ENCODE measurements at regions not wholly inside any gene's neighbourhood (a gene's known extent, or its start where the extent isn't known, plus 50 kb on each side); places are given as distances from the start of the nearest gene placed in this dataset.

GRCh38 chr20:56808732-56809131, 179.6 kb downstream of the TFAP2C start:
- WGBS (ENCODE audit: low lambda C conversion rate, missing lambda C conversion rate): 57% methylated on average over 7 of the region's 8 CpGs

DNA sequence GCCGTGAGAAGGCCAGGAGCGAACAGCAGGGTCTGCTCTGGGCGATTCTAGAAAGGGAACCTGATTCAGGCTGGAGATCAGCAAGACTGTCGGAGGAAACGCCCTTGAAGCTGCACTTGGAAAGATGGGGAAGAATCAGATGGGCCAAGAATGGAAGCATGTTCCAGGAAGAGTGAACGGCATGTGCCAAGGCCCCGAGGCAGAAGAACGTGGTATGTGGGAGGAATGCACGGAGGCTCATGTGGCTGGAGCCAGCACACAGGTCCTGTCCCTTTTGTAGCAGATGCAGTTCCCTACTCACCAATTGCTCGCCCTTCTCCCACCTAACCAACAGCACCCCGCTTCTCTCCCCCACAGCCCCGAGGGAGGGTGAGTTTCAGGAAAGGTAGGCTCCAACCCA, 180.6 kb downstream of the TFAP2C start:
- no peaks in the 10 kb centered on the region for H3K36me3 ChIP-seq (replicated peaks; ENCODE audit: insufficient read depth, low read depth)
- no peaks in the 10 kb centered on the region for H4K20me1 ChIP-seq (ENCODE audit: insufficient read depth, poor library complexity, severe bottlenecking)
- H3K4me3 ChIP-seq: no peak overlapping the region
- H3K79me2 ChIP-seq: no peaks in the 10 kb centered on the region
- no peaks in the 10 kb centered on the region for H3K9me2 ChIP-seq (replicated peaks; ENCODE audit: insufficient read depth)
- H3K9me3 ChIP-seq (ENCODE audit: low read depth): no peaks in the 10 kb centered on the region
- no peak overlapping the region for H3K4me2 ChIP-seq
- no peak overlapping the region for H3K27ac ChIP-seq
- H2AFZ ChIP-seq: no peak overlapping the region
- H3K27me3 ChIP-seq: no peaks in the 10 kb centered on the region
- TF ChIP-seq CTCF (IDR thresholded peaks at IDR 0.05; ENCODE audit: poor library complexity) (no peak), EZH2 (IDR thresholded peaks at IDR 0.05; ENCODE audit: borderline replicate concordance) (no peak), EZH2phosphoT487 (IDR thresholded peaks at IDR 0.05; ENCODE audit: low read depth, severe bottlenecking, unreplicated experiment) (no peak)
- peaks cover 2% of the 10 kb centered on the region for H3K4me1 ChIP-seq (ENCODE audit: insufficient read depth)
- DNase-seq (ENCODE audit: low spot score): no peak
- WGBS (ENCODE audit: low lambda C conversion rate, missing lambda C conversion rate): 95% methylated on average over 12 of the region's 12 CpGs

More at GRCh38 chr20:56808732-56809131, 179.6 kb downstream of the TFAP2C start:
- H3K4me2 ChIP-seq: peak overlapping the region; percentile 46
- no peaks in the 10 kb centered on the region for H3K27me3 ChIP-seq
- H4K20me1 ChIP-seq (ENCODE audit: insufficient read depth, poor library complexity, severe bottlenecking): no peaks in the 10 kb centered on the region
- H3K4me1 ChIP-seq (ENCODE audit: insufficient read depth): peaks cover 2% of the 10 kb centered on the region
- TF ChIP-seq EZH2phosphoT487 (IDR thresholded peaks at IDR 0.05; ENCODE audit: low read depth, severe bottlenecking, unreplicated experiment): no peak
- TF ChIP-seq EZH2 (IDR thresholded peaks at IDR 0.05; ENCODE audit: borderline replicate concordance): no peak
- no peak for TF ChIP-seq CTCF (IDR thresholded peaks at IDR 0.05; ENCODE audit: poor library complexity)
- H3K4me3 ChIP-seq: no peak overlapping the region
- H3K9me3 ChIP-seq (ENCODE audit: low read depth): no peaks in the 10 kb centered on the region
- peak overlapping the region; percentile 63 for H3K27ac ChIP-seq
- no peaks in the 10 kb centered on the region for H3K79me2 ChIP-seq
- peak overlapping the region; percentile 25 for H2AFZ ChIP-seq
- no peaks in the 10 kb centered on the region for H3K36me3 ChIP-seq (replicated peaks; ENCODE audit: insufficient read depth, low read depth)
- DNase-seq (ENCODE audit: low spot score): no peak
- H3K9me2 ChIP-seq (replicated peaks; ENCODE audit: insufficient read depth): no peaks in the 10 kb centered on the region

DNA sequence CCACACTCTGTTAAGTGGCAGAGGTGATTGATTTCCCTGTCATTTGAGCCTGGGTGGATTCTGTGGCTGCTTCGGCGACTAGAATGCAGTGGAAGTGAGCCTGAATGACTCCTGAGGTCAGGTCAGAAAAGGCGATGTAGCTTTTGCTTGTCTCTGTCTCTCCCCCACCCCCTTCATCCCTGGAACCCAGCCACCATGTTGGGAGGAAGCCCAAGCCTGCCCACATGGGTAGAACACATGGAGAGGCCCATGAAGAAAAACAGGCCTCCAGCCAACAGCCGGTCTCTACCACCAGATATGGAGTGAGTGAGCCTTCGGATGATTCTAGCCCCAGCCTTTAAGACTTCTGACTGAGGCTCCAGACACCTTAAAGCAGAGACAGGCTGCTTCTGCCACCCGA, 181.0 kb downstream of the TFAP2C start:
- H3K79me2 ChIP-seq: no peaks in the 10 kb centered on the region
- H3K4me1 ChIP-seq (ENCODE audit: insufficient read depth): peaks cover 2% of the 10 kb centered on the region
- DNase-seq (ENCODE audit: low spot score): no peak
- no peaks in the 10 kb centered on the region for H3K9me3 ChIP-seq (ENCODE audit: low read depth)
- H2AFZ ChIP-seq: no peak overlapping the region
- TF ChIP-seq EZH2 (IDR thresholded peaks at IDR 0.05; ENCODE audit: borderline replicate concordance): no peak
- no peak for TF ChIP-seq CTCF (IDR thresholded peaks at IDR 0.05; ENCODE audit: poor library complexity)
- no peak for TF ChIP-seq EZH2phosphoT487 (IDR thresholded peaks at IDR 0.05; ENCODE audit: low read depth, severe bottlenecking, unreplicated experiment)
- H3K4me2 ChIP-seq: no peak overlapping the region
- no peak overlapping the region for H3K27ac ChIP-seq
- no peaks in the 10 kb centered on the region for H3K27me3 ChIP-seq
- WGBS (ENCODE audit: low lambda C conversion rate, missing lambda C conversion rate): 81% methylated on average over 6 of the region's 6 CpGs
- H3K4me3 ChIP-seq: no peak overlapping the region
- no peaks in the 10 kb centered on the region for H3K36me3 ChIP-seq (replicated peaks; ENCODE audit: insufficient read depth, low read depth)
- H3K9me2 ChIP-seq (replicated peaks; ENCODE audit: insufficient read depth): no peaks in the 10 kb centered on the region
- H4K20me1 ChIP-seq (ENCODE audit: insufficient read depth, poor library complexity, severe bottlenecking): no peaks in the 10 kb centered on the region

- no peaks in the 10 kb centered on the region for H3K36me3 ChIP-seq (replicated peaks; ENCODE audit: insufficient read depth, low read depth)
- no peak overlapping the region for H3K4me3 ChIP-seq
- H3K4me2 ChIP-seq: no peak overlapping the region
- H2AFZ ChIP-seq: no peak overlapping the region
- WGBS (ENCODE audit: low lambda C conversion rate, missing lambda C conversion rate): 55% methylated on average over 6 of the region's 6 CpGs
- no peaks in the 10 kb centered on the region for H3K9me2 ChIP-seq (replicated peaks; ENCODE audit: insufficient read depth)
- TF ChIP-seq EZH2phosphoT487 (IDR thresholded peaks at IDR 0.05; ENCODE audit: low read depth, severe bottlenecking, unreplicated experiment) (no peak), CTCF (IDR thresholded peaks at IDR 0.05; ENCODE audit: poor library complexity) (no peak)
- H3K79me2 ChIP-seq: no peaks in the 10 kb centered on the region
- H4K20me1 ChIP-seq (ENCODE audit: insufficient read depth, poor library complexity, severe bottlenecking): no peaks in the 10 kb centered on the region
- no peaks in the 10 kb centered on the region for H3K9me3 ChIP-seq (ENCODE audit: low read depth)
- H3K4me1 ChIP-seq (ENCODE audit: insufficient read depth): no peaks in the 10 kb centered on the region
- H3K27me3 ChIP-seq: peaks cover 6% of the 10 kb centered on the region
- DNase-seq (ENCODE audit: low spot score): no peak
- no peak overlapping the region for H3K27ac ChIP-seq
These were observed 186.7 kb downstream of the TFAP2C start for GRCh38 chr20:56815796-56816195.
